HL-60 (cell line): ENCODE measurements at regions not wholly inside any gene's neighbourhood (a gene's known extent, or its start where the extent isn't known, plus 50 kb on each side); places are given as distances from the start of the nearest gene placed in this dataset.

Experiments used
- DNase-seq, 2 experiments: peaks; one replicate each; pipeline ENCODE4 v3.0.0-alpha.2; 2010 to 2020; ENCODE audit warnings: low read depth in 1 of 2, low spot score in 1 of 2
- H3K27ac ChIP-seq: fragments of 250-450 bp; sonication (Bioruptor Pico); replicated peaks from 2 replicates; pipeline ENCODE4 v1.5.1; 2020; ENCODE audit warnings: mild to moderate bottlenecking, moderate library complexity
- H3K27me3 ChIP-seq: fragments of 250-450 bp; sonication (Bioruptor Pico); 2 replicates; pipeline ENCODE4 v1.5.1; 2021; ENCODE audit warnings: mild to moderate bottlenecking, moderate library complexity; ENCODE audit not compliant: insufficient read depth, poor library complexity, severe bottlenecking
- H3K4me3 ChIP-seq: replicated peaks from 2 replicates; pipeline ENCODE4 v1.5.1; 2011; ENCODE audit warnings: mild to moderate bottlenecking, control low read depth, low read length; ENCODE audit not compliant: insufficient read depth
- GABPA ChIP-seq: IDR thresholded peaks from 2 replicates; pipeline ENCODE4 v1.6.1; 2012; ENCODE audit warnings: low read depth
- POLR2AphosphoS5 ChIP-seq: IDR thresholded peaks from 2 replicates; pipeline ENCODE4 v1.6.1; 2012; ENCODE audit warnings: low read depth
- REST ChIP-seq: IDR thresholded peaks from 2 replicates; pipeline ENCODE4 v1.6.1; 2012; ENCODE audit warnings: low read depth; ENCODE audit not compliant: insufficient replicate concordance
- SPI1 ChIP-seq: IDR thresholded peaks from 2 replicates; pipeline ENCODE4 v1.6.1; 2012; ENCODE audit warnings: low read depth, mild to moderate bottlenecking, borderline replicate concordance
- TF ChIP-seq, protein P1 (sequence below): IDR thresholded peaks from one replicate; pipeline ENCODE4 v1.5.1; 2011; ENCODE audit warnings: low read length, control low read depth, inconsistent platforms; ENCODE audit not compliant: insufficient read depth

DNA sequence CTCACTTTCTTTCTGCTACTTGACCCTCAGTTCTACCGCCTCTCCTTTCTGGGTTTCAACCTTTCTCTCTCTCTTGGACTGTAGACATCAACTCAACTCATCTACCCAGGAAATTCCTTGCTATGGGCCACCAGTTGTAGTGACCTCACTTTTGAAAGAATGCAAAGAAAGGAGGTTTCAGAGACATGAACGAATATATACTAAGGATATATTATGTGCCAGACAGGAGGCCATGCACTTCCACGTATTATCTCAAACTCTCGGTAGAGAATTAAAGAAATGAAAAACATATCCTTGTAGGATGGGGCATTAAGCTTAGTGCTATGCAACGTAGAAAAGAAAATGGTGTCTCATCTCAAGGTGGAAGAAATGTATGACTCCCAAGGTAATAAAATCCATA lies 67.3 kb upstream of the NT5E start:
- no peak for DNase-seq
- Histone ChIP-seq H3K27ac (no peak overlapping the region), H3K27me3 (peaks cover 2% of the 10 kb centered on the region), H3K4me3 (no peak overlapping the region)
- TF ChIP-seq, protein P1, sequence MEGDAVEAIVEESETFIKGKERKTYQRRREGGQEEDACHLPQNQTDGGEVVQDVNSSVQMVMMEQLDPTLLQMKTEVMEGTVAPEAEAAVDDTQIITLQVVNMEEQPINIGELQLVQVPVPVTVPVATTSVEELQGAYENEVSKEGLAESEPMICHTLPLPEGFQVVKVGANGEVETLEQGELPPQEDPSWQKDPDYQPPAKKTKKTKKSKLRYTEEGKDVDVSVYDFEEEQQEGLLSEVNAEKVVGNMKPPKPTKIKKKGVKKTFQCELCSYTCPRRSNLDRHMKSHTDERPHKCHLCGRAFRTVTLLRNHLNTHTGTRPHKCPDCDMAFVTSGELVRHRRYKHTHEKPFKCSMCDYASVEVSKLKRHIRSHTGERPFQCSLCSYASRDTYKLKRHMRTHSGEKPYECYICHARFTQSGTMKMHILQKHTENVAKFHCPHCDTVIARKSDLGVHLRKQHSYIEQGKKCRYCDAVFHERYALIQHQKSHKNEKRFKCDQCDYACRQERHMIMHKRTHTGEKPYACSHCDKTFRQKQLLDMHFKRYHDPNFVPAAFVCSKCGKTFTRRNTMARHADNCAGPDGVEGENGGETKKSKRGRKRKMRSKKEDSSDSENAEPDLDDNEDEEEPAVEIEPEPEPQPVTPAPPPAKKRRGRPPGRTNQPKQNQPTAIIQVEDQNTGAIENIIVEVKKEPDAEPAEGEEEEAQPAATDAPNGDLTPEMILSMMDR, result no peak
- no peak for TF ChIP-seq GABPA
- TF ChIP-seq POLR2AphosphoS5, result no peak
- TF ChIP-seq REST, result no peak
- TF ChIP-seq SPI1, result no peak

- Histone ChIP-seq H3K4me3 (no peak overlapping the region), H3K27ac (no peak overlapping the region), H3K27me3 (no peaks in the 10 kb centered on the region)
- no peak for DNase-seq
- TF ChIP-seq POLR2AphosphoS5, result no peak
- TF ChIP-seq GABPA, result no peak
- TF ChIP-seq, protein P1, result no peak
- TF ChIP-seq SPI1, result no peak
- TF ChIP-seq REST, result no peak
Observed at GRCh38 chr6:85372915-85373270, 77.0 kb upstream of the NT5E start.

DNA sequence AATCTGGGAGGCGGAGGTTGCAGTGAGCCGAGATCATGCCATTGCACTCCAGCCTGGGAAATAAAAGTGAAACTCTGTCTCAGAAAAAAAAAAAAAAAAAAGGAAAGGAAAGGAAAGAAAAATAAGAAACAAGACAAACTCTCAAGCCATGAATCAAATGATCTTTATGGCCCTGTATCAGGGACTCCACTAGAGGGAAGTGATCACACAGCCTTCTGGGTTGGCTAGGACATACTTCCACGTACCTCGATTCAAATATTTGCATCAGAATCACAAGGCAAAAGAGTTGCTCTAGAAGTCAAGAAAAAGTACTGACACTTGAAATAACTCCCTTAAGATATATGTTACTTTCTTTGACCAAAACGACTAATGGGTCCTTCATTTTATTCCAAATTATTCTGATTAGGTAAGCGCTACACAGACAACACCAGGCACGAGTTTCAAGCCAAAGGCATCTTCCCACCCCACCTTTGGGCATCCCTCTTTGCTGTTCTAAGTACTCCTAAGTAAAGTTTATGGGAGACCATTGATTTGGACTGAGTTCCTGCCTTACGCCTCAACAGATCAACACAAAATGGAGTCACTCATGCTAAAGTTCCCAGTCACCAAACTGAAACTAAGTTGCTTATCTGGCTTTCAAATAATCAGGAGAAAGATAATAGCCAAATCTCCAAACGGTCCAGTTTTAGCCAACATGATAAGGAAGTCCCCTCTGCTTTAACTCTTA lies 77.5 kb upstream of the NT5E start:
- no peak overlapping the region for H3K27ac ChIP-seq
- no peaks in the 10 kb centered on the region for H3K27me3 ChIP-seq
- no peak overlapping the region for H3K4me3 ChIP-seq
- TF ChIP-seq POLR2AphosphoS5 (no peak), SPI1 (no peak), REST (no peak), GABPA (no peak)
- TF ChIP-seq, protein P1, result no peak
- DNase-seq, result no peak
